ENCODE measurements at regions not wholly inside any gene's neighbourhood (a gene's known extent, or its start where the extent isn't known, plus 50 kb on each side); places are given as distances from the start of the nearest gene placed in this dataset.

- H3K27me3 ChIP-seq (ENCODE audit: low read depth), result no peaks in the 10 kb centered on the region
- no peaks in the 10 kb centered on the region for H3K36me3 ChIP-seq
- DNase-seq, result no peak
- TF ChIP-seq, protein P1, sequence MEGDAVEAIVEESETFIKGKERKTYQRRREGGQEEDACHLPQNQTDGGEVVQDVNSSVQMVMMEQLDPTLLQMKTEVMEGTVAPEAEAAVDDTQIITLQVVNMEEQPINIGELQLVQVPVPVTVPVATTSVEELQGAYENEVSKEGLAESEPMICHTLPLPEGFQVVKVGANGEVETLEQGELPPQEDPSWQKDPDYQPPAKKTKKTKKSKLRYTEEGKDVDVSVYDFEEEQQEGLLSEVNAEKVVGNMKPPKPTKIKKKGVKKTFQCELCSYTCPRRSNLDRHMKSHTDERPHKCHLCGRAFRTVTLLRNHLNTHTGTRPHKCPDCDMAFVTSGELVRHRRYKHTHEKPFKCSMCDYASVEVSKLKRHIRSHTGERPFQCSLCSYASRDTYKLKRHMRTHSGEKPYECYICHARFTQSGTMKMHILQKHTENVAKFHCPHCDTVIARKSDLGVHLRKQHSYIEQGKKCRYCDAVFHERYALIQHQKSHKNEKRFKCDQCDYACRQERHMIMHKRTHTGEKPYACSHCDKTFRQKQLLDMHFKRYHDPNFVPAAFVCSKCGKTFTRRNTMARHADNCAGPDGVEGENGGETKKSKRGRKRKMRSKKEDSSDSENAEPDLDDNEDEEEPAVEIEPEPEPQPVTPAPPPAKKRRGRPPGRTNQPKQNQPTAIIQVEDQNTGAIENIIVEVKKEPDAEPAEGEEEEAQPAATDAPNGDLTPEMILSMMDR (IDR thresholded peaks at IDR 0.05; ENCODE audit: borderline replicate concordance), result no peak
- intact Hi-C loops (cut with micrococcal nuclease), result no loop called here
- no peaks in the 10 kb centered on the region for H3K4me1 ChIP-seq
- peaks cover 15% of the 10 kb centered on the region for H3K9me3 ChIP-seq (replicated peaks)
- H3K27ac ChIP-seq (replicated peaks), result no peak overlapping the region
- H3K4me3 ChIP-seq, result no peak overlapping the region
These were observed 121.3 kb downstream of the MYCN start for GRCh38 chr2:16061441-16062217.

- TF ChIP-seq, protein P1 (IDR thresholded peaks at IDR 0.05; ENCODE audit: borderline replicate concordance), result no peak
- intact Hi-C loops (cut with micrococcal nuclease), result no loop called here
- Histone ChIP-seq H3K9me3 (replicated peaks) (peaks cover 15% of the 10 kb centered on the region), H3K36me3 (no peaks in the 10 kb centered on the region), H3K4me3 (no peak overlapping the region), H3K27ac (replicated peaks) (no peak overlapping the region), H3K4me1 (peaks cover 7% of the 10 kb centered on the region), H3K27me3 (ENCODE audit: low read depth) (no peaks in the 10 kb centered on the region)
- DNase-seq, result no peak
These were observed 120.6 kb downstream of the MYCN start for GRCh38 chr2:16060936-16061338.

- no peaks in the 10 kb centered on the region for H3K27me3 ChIP-seq (ENCODE audit: low read depth)
- no peak overlapping the region for H3K4me3 ChIP-seq
- no peak overlapping the region for H3K27ac ChIP-seq (replicated peaks)
- intact Hi-C loops (cut with micrococcal nuclease), result no loop called here
- peaks cover 15% of the 10 kb centered on the region for H3K9me3 ChIP-seq (replicated peaks)
- H3K4me1 ChIP-seq, result peaks cover 13% of the 10 kb centered on the region
- no peaks in the 10 kb centered on the region for H3K36me3 ChIP-seq
- TF ChIP-seq, protein P1 (IDR thresholded peaks at IDR 0.05; ENCODE audit: borderline replicate concordance), result no peak
- DNase-seq, result no peak
These were observed 120.0 kb downstream of the MYCN start for GRCh38 chr2:16060125-16060935.

GRCh38 chr2:16059393-16060016 is 119.2 kb downstream of the MYCN start:
- Histone ChIP-seq H3K27me3 (ENCODE audit: low read depth) (no peaks in the 10 kb centered on the region), H3K36me3 (no peaks in the 10 kb centered on the region), H3K4me1 (peaks cover 14% of the 10 kb centered on the region), H3K27ac (replicated peaks) (no peak overlapping the region), H3K9me3 (replicated peaks) (peaks cover 15% of the 10 kb centered on the region), H3K4me3 (no peak overlapping the region)
- TF ChIP-seq, protein P1 (IDR thresholded peaks at IDR 0.05; ENCODE audit: borderline replicate concordance), result no peak
- no peak for DNase-seq
- intact Hi-C loops (cut with micrococcal nuclease), result no loop called here

GRCh38 chr2:16058747-16059358 is 118.5 kb downstream of the MYCN start:
- TF ChIP-seq, protein P1 (IDR thresholded peaks at IDR 0.05; ENCODE audit: borderline replicate concordance), result no peak
- H3K4me3 ChIP-seq, result no peak overlapping the region
- no peaks in the 10 kb centered on the region for H3K36me3 ChIP-seq
- H3K9me3 ChIP-seq (replicated peaks), result peaks cover 10% of the 10 kb centered on the region
- DNase-seq, result no peak
- no peaks in the 10 kb centered on the region for H3K27me3 ChIP-seq (ENCODE audit: low read depth)
- H3K27ac ChIP-seq (replicated peaks), result no peak overlapping the region
- intact Hi-C loops (cut with micrococcal nuclease), result no loop called here
- H3K4me1 ChIP-seq, result peaks cover 14% of the 10 kb centered on the region

Data from left ventricle myocardium inferior (tissue), 1 donor.